SW 1271 (cell line): ENCODE measurements at regions not wholly inside any gene's neighbourhood (a gene's known extent, or its start where the extent isn't known, plus 50 kb on each side); places are given as distances from the start of the nearest gene placed in this dataset.
"Not testable (repeated sequence)": the region's sequence is repeated elsewhere in the genome, so short reads cannot be mapped to it uniquely, and the experiment has no call there.

Experiments
- DNase-seq, 2 experiments: peaks; one replicate each; lab custom pipeline; 2025; lab: John Stamatoyannopoulos, UW

DNA sequence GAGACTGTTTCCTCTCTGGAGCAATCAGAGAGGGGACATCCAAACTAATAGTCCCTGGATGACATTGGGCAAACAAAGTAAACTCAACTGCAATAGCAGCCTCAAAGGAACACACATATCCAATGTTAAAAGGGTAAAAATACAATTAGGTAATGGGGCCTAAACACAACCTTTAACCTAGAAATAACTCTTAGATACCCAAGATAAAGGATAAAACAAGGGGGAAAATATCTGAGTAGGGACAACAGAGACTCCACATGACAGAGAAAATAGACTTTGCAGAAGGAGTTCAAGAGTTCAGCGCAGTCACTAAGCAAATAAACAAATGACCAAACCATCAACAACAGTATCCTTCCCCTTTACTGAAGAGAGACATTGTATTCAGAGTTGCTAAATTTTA is 149.3 kb downstream of the FBXO4 start:
- no peak for DNase-seq

DNA sequence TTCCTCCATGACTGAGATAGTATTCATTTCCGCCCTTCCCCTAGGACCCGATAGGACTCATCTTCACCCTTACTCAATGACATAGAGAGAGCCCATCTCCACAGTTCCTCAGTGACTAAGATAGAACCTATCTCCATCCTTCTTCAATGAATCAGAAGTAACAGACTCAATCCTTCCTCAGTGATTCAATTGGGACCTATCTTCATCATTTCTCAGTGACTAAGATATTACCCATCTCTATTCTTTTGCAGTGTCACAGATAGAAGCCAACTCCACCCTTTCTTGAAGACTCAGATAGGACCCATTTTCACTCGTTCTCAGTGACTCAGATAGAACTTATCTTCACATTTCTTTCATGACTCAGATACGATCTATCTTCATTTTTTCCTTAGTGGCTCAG is 164.6 kb downstream of the FBXO4 start:
- no peak for DNase-seq

DNA sequence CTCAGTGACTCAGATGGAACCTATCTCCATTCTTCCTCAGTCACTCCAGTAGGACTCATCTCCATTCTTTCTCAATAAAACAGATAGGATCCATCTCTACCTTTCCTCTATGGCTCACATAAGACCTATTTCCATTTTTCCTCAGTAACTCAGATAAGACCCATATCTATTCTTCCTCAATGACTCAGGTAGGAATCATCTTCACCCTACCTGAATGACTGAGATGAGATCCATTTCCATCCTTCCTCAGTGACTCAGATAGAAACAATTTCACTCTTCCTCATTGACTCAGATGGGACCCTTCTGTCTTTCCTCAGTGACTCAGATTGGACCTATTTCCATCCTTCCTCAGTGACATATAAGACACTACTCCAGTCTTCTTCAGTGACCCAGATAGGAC is 165.1 kb downstream of the FBXO4 start:
- no peak for DNase-seq

DNA sequence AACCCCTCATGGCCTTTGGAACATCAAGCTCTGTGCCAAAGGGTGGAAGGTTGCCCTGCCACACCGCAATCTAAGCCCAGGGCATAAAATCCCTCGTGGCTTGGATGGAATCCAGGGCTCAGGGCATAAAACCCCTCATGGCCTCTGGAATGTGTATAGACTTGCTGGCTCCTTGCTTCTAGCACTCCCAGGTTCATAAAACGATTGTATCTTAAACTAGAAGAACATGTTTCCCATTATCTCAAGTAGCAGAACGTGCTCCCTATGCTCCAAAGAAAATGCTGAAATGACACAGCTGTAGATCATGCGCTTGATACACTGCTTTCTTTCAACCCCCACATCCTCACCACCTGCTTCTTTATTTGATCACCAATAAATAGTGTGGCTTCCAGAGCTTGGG is 174.8 kb downstream of the FBXO4 start:
- not testable (repeated sequence) for DNase-seq

DNA sequence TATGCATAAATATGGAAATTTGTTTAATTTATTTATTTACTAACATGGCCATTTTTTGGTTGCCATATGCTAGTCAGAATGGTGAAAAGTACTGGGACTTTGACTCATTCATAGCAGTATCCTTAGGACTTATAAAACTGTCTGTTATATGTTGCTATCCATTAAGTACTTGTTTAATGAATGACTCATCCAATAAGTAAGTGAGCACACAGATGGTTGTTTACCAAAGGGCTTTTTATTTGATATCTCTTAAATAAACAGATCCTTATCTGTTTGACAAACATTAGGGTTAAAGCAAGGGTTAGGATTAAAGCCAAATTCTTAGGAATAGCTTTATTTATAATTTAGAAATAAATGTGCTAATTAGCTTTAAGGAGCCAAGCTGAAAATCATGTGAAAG is 183.4 kb downstream of the FBXO4 start:
- DNase-seq = no peak

DNA sequence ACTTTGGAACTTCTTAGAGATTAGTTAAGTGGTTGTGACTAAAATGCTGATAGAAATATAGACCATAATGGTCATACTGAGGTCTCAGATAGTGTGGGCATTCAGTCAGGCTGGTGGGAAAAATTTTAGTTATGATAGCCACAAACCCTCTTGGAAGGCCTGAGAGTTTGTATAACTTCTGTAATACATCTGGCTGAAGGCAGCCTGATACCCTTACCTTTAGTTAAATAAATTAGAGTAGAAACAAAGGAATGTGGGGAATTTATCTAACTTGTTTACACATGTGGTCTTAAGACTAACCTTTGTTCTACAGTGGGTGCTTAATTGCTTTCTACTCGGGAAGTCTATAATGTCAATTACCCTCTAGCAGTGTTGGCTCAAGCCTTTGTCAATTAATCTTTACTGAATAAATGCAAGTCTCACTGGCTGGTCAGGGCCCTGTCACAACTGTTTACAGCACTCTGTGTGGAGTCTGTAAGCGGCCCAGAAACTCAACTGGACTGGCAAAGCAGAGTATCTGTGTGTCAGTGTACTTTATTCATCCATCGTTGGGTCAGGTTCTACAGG is 184.0 kb downstream of the FBXO4 start:
- no peak for DNase-seq

DNA sequence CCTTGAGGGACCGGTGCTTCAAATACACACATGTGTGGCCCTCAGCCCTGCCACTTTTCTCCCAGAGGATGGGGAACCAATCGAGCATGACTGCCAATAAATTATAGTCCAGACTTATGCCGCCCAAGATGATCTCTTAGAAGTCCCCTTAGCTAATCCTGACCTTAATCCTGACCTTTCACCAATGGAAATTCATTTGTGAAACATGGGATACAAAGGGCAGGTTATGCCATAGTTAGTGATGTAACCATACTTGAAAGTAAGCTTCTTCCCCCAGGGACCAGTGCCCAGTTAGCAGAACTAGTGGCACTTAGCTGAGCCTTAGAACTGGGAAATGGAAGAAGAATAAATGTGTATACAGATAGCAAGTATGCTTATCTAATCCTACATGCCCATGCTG is 190.6 kb downstream of the FBXO4 start:
- DNase-seq = not testable (repeated sequence)

DNA sequence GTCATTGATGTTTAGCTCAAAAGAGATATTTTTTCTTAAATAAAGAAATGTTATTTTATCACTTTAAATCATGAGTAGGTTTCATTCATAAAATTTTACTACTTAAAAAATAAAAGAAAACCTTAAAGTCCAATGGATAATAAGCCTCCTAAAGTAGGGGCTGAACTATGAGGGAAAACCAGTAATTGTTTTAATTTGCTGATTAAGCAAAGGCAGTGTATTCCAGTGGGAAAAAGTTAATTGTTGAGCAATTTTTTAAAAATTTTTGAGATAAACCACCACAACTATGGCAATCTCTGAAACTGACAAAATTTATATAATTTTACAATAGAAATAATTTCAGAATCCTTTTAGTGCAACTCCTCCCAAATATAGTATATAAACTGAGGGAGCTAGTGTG is 195.0 kb downstream of the FBXO4 start:
- no peak for DNase-seq

DNA sequence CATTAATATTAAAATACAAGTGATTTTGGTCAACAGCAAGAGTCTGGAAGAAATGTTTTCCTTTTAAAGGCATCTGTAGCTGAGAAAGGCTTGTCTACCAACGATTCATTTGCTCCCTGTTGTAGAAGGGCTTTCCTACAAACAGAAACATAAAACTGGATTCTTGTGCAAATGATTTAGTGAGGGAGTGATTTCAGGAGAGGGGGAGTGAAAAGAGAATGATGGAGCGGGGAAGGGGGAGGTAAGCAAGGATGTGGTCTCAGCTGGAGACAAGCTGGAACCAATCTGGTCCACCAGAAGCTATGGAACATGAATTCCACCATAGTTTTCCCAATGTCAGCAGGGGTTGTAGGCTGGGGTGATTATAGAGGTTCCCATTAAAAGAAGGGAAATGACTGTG is 196.3 kb downstream of the FBXO4 start:
- DNase-seq = no peak

DNA sequence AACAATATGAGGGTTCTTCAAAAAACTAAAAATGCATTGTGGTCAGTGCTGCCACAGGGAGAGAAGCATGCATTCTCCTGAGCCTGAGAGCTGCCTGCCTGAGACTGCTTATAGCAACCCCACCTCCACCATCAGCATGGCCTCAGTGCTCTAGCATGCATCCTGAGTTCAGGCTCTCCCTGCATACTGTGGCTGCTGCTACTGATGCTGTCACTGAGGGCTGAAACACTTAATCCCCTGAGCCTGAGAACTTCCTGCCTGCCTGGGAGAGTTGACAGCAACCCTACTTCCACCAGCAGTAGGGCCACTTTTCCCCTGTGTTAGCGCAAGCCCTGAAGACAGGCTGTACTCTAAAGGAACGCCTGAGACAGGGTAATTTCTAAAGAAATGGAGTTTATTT is 206.0 kb downstream of the FBXO4 start:
- DNase-seq = no peak

DNA sequence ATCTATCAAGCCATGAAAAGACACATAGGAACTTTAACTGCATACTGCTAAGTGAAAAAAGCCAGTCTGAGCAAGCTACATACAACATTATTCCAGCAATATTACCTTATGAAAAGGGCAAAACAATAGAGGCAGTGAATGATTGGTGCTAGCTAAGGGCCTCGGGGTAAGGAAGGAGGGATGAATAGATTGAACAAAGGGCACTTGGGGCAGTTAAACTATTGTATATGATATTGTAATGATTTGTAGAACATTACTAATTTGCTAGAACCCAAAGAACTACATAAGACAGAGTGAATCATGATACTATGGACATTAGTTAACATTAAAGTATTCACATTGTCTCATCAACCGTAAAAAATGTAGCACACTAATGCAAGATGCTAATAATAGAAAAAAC is 218.3 kb downstream of the FBXO4 start:
- DNase-seq = no peak

DNA sequence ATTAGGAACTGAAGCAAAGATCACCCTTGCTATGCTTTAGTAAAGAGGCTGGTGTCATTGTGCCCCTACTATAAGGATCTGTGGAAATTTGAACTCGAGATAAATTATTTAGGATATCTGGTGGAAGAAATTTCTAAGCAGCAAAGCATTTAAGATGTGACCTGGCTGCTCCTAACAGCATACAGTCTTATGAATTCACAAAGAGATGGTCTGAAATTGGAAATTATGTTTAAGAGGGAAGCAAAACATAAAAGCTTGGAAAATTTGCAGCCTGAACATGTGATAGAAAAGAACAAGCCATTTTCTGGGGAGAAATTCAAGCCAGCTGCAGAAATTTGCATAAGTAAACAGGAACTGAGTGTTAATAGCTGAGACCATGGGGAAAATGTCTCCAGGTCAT is 223.7 kb downstream of the FBXO4 start:
- no peak for DNase-seq

DNA sequence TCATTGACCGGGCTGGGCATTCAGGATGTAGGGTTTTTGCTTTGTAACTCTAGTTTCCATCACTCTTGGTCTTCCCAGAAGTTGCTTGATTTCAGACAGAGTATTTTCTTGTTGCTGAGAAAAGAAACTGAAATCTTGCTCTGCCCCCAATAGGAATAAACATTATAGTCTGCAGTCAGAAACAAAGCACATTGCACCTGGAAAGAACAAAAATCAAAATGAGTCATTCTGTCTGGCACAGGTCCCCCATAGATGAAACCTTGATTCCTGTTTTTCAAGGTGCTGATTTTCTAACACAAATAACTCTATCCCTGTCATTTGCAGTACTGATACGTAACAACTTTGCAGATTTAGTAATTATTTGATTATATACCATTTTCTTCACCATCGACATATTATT is 232.1 kb downstream of the FBXO4 start:
- DNase-seq = no peak

DNA sequence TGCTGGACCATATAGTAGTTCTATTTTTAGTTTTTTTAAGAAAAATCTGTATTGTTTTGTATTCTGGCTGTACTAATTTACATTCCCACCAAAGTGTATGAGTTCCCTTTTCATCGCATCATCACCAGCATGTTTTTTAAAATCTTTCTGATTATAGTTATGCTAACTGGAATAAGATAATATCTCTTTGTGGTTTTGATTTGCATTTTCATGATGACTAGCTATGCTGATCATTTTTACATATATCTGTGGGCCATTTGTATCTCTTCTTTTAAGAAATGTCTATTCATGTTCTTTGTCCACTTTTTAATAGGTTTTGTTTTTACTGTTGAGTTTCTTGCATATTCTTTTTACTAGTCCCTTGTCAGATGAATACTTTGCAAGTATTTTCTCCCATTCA is 238.0 kb downstream of the FBXO4 start:
- no peak for DNase-seq

DNA sequence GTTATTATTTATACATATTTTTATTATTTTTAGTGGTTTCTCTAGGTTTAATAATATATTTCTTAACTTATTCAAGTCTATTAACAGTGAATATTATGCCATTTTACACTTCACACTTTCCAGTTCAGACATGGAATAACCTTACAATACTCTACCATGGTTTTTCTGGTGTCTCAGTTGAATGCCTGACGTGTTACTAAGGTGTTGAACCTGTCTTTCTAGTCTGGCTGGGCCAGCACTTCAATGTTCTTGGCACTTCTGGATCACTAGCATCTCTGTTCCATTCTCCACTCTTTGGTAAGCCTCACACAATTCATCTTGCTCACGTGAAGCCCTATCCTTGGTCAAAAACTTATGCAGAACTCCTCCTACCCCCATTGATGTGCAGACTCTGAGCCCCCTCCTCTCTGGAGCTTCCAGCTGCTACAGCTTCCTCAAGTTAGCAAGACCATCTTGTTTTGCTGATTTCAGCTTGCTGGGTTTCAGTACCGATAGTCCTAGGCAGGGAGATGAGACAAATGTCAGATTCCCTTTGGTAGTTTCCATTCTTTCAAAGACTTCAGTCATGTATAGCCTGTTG is 243.1 kb downstream of the FBXO4 start:
- no peak for DNase-seq

DNA sequence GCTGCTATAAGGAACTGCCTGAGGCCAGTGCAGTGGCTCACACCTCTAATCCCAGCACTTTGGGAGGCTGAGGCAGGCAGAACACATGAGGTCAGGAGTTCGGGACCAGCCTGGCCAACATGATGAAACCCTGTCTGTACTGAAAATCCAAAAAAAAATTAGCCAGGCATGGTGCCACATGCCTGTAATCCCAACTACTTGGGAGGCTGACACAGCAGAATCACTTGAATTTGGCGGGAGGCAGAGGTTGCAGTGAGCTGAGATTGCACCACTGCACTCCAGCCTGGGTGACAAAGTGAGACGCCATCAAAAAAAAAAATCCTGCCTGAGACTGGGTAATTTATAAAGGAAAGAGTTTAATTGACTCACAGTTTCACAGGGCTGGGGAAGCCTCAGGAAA is 247.1 kb upstream of the GHR start:
- DNase-seq = not testable (repeated sequence)

DNA sequence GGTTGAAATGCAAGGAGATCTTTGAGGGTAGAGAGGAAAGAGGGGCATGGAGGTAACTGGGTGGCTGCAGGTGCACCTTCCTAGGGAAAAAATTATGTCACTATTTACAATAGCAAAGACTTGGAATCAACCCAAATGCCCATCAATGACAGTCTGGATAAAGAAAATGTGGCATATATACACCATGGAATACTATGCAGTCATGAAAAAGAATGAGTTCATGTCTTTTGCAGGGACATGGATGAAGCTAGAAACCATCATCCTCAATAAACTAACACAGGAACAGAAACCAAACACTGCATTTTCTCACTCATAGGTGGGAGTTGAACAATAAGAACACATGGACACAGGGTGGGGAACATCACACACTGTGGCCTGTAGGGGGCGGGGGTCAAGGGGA is 243.4 kb upstream of the GHR start:
- DNase-seq = not testable (repeated sequence)

DNA sequence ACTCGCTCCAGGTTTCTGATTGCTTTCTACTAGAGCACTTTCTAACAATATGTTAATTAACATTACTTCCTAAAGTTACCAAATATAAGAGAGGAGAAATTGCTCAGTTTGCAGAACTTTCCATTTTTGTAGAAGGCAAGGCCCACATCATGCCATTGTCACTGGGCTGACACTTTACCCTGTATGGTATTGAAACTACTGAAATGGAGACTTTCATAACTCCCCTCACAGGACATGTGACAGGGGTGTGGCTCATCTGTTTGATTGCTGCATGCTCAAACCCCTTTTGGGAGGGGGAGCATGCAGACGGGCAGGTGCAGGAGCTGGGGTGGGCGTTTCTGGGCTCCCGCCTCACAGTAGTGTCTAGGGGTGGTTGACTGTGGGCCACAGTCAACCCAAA is 206.3 kb upstream of the GHR start:
- DNase-seq = no peak

DNA sequence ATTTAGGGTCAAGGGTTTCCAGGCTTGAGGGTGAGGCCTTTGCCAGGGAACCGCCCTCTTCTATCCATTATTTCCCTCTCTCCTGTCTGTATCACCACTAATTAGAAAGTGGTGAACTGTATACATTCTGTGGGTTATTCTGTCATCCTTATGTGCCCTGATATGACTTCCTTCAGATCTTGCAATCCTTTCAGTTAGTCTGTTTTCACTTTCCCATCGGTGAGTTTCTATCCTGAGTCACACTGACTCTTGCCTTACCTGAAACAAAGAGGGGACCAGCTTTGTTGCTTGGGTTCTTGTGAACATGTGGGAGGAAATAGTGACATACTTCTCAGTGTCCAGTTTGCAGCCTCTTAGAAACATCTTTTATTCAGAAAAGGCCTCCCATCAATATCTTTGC is 205.4 kb upstream of the GHR start:
- no peak for DNase-seq

DNA sequence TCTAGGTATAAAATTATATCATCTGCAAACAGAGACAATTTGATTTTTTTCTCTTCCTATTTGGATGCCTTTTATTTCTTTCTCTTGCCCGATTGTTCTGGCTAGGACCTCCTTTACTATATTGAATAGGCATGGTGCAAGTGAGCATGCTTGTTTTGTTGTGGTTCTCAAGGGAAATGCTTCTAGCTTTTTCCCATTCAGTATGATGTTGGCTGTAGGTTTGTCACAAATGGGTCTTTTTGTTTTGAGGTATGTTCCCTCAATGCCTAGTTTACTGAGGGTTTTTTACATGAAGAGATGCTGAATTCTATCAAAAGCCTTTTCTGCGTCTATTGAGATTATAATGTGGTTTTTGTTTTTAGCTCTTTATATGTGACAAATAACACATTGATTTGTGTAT is 198.2 kb upstream of the GHR start:
- no peak for DNase-seq

DNA sequence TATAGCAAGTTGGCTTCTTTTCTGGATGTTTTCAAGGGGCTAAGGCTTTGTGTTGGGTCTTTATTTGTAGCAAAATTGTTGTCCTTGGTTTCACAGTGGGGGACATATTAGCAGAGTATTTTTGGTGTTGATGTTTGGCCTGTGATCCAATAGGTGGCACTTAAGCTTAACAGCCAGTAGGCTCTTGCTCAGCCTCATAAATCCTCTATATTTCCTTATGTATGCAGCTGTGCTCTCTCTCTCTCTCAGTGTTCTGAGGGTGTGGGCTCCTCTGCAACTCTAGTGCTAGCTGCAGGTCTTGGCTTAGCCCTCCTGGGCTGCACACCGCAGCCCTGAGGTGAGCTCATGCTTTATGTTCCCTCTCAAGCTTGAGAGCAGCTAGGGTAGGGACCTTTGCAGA is 195.0 kb upstream of the GHR start:
- no peak for DNase-seq

DNA sequence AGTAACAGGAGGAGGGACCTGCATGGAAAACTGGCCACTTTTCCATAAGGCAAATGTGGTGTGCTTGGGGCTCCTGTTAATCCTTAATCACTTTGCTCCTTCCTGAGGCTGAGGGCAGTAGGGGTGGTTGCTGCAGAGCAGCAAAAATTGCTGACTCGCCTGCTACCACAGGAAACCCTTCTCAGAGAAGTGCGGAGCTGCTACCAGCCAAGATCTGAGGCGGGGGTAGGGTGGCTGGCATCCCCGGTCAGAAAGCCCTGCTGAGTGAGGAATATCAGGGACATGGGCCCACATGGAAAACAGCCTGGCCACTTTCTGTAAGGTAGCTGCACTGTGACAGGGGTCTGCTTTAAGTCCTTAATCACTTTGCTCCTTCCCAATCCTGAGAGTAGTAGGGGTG is 192.4 kb upstream of the GHR start:
- DNase-seq = no peak

DNA sequence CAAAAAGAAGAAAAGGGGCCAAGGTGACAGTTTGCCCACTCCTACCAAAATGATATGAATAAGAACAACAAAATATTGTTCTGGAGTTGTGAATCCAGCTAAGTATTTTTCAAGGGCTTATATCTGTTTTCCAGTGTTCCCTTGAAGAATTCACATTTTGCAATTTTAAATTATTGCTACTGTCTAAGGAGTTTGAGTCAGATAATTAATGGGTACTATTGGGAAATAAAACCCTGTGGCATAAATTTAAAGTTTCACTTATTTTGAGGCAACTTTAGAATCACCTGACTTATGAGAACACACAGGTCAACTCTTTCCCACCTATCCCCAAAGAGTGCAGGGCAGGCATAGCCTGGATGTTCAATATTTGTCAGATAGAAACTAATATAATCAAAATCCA is 188.0 kb upstream of the GHR start:
- DNase-seq = no peak

DNA sequence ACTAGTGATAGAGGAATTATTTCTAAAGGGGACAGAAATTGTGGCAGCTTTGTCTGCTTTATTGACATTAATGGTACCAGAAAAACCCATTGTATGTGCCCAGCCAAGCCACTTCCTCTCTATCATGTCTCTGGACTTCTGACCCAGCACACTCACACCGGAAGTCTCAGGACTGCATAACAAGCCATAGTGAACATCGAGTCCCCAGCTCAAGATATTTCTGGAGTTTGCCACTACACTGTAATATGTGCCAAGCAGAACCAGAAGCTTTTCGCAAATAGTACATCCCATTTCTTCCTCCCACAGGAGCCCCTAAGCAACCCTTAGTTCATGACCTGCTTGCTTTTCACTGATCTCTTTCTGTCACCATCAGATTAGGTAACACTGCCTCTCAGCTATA is 187.4 kb upstream of the GHR start:
- no peak for DNase-seq

DNA sequence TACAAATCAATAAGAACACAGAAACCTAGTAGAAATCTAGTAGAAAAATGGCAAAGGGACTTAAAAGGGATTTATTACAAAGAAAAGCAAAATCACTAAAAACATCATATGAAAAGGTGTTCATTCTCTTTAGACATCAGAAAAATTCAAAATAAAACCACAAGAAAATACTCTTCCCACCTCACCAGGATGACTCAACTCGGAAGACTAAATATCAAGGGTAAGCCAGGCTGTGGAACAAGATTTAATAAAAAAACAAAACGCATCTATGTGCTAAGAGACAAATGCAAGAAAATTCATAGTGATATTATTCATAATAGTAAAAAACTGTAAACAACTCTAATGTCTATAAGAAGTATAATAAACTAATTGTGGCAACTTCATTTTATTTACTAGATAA is 181.6 kb upstream of the GHR start:
- DNase-seq = no peak
